ENCODE measurements at regions not wholly inside any gene's neighbourhood (a gene's known extent, or its start where the extent isn't known, plus 50 kb on each side); places are given as distances from the start of the nearest gene placed in this dataset.

- no peaks in the 10 kb centered on the region for H3K4me1 ChIP-seq
- POLR2A ChIA-PET: no interaction called here
- no peak overlapping the region for H3K4me3 ChIP-seq
- DNase-seq (ENCODE audit: low read depth in 1 of 2, low spot score in 1 of 2): no peak
- no peak for ATAC-seq
- H3K4me2 ChIP-seq: no peak overlapping the region
- no peaks in the 10 kb centered on the region for H3K9me3 ChIP-seq
- no peak overlapping the region for H3K27ac ChIP-seq
- no peak for TF ChIP-seq RAD21 (conservative IDR thresholded peaks at IDR 0.05 in 1 of 2, IDR thresholded peaks at IDR 0.05 in 1 of 2)
- TF ChIP-seq FOSB (CRISPR knock-in tag; IDR thresholded peaks at IDR 0.05): no peak
- TF ChIP-seq TFCP2L1 (CRISPR knock-in tag; IDR thresholded peaks at IDR 0.05): no peak
- TF ChIP-seq ZSCAN20 (CRISPR knock-in tag; IDR thresholded peaks at IDR 0.05): no peak
- TF ChIP-seq CHD4 (IDR thresholded peaks at IDR 0.05; ENCODE audit: borderline replicate concordance): no peak
- TF ChIP-seq USF2 (IDR thresholded peaks at IDR 0.05): no peak
- no peak for TF ChIP-seq E2F6 (IDR thresholded peaks at IDR 0.05; ENCODE audit: borderline replicate concordance, low read depth)
- no peak for TF ChIP-seq HOXA7 (CRISPR knock-in tag; IDR thresholded peaks at IDR 0.05)
- TF ChIP-seq ELK1 (IDR thresholded peaks at IDR 0.05; ENCODE audit: low read depth, low read length): no peak
- no peak for TF ChIP-seq PBX3 (IDR thresholded peaks at IDR 0.05)
- no peak for TF ChIP-seq CHD2 (IDR thresholded peaks at IDR 0.05; ENCODE audit: low read length, partially characterized antibody)
- TF ChIP-seq NFE2L2 (conservative IDR thresholded peaks at IDR 0.05; ENCODE audit: low read length): no peak
- no peak for TF ChIP-seq ATOH8 (CRISPR knock-in tag; IDR thresholded peaks at IDR 0.05; ENCODE audit: low read depth)
- TF ChIP-seq BCL3 (IDR thresholded peaks at IDR 0.05): no peak
- no peak for TF ChIP-seq CTCF (IDR thresholded peaks at IDR 0.05)
- no peak for TF ChIP-seq MAZ (IDR thresholded peaks at IDR 0.05; ENCODE audit: borderline replicate concordance, low read depth, low read length)
- CTCF ChIA-PET: no interaction called here
- no peak for FAIRE-seq
- WGBS (ENCODE audit: missing lambda C conversion rate): 4% methylated on average over 1 of the region's 1 CpG
Observed at GRCh38 chr12:77352946-77353345, 287.6 kb upstream of the E2F7 start.

- ATAC-seq (no peak), DNase-seq (ENCODE audit: low read depth in 1 of 2, low spot score in 1 of 2) (no peak), FAIRE-seq (no peak)
- ChIA-PET CTCF (no interaction called here), POLR2A (no interaction called here)
- no peak for TF ChIP-seq MAFK (IDR thresholded peaks at IDR 0.05; ENCODE audit: partially characterized antibody)
- TF ChIP-seq ZNF302 (CRISPR knock-in tag; IDR thresholded peaks at IDR 0.05): no peak
- no peak for TF ChIP-seq EHF (CRISPR knock-in tag; IDR thresholded peaks at IDR 0.05)
- TF ChIP-seq E2F6 (IDR thresholded peaks at IDR 0.05; ENCODE audit: borderline replicate concordance, low read depth): no peak
- no peak for TF ChIP-seq CHD2 (IDR thresholded peaks at IDR 0.05; ENCODE audit: low read length, partially characterized antibody)
- TF ChIP-seq HMGXB4 (CRISPR knock-in tag; IDR thresholded peaks at IDR 0.05; ENCODE audit: borderline replicate concordance): no peak
- Histone ChIP-seq H3K4me3 (no peak overlapping the region), H3K4me1 (no peaks in the 10 kb centered on the region), H3K4me2 (no peak overlapping the region), H3K27ac (no peak overlapping the region), H3K9me3 (no peaks in the 10 kb centered on the region)
Observed at GRCh38 chr12:77351860-77352259, 286.5 kb upstream of the E2F7 start.

All from A549 (cell line).